NCI-H226 (cell line): ENCODE measurements at regions not wholly inside any gene's neighbourhood (a gene's known extent, or its start where the extent isn't known, plus 50 kb on each side); places are given as distances from the start of the nearest gene placed in this dataset.

Experiments used
- DNase-seq: peaks from one replicate; pipeline ENCODE4 v3.0.0-alpha.2; 2015

- DNase-seq = no peak
Measured at GRCh38 chr14:28666961-28667360, 99.6 kb upstream of the FOXG1 start.

- DNase-seq = no peak
Measured at GRCh38 chr14:28671425-28671824, 95.2 kb upstream of the FOXG1 start.

- no peak for DNase-seq
Measured at GRCh38 chr14:28673056-28673455, 93.5 kb upstream of the FOXG1 start.

- DNase-seq = no peak
Measured at GRCh38 chr14:28676479-28676878, 90.1 kb upstream of the FOXG1 start.

- no peak for DNase-seq
Measured at GRCh38 chr14:28677381-28677780, 89.2 kb upstream of the FOXG1 start.

- DNase-seq = no peak
Measured at GRCh38 chr14:28678887-28679286, 87.7 kb upstream of the FOXG1 start.

- no peak for DNase-seq
Measured at GRCh38 chr14:28681681-28682080, 84.9 kb upstream of the FOXG1 start.

GRCh38 chr14:28690029-28690692 is 76.4 kb upstream of the FOXG1 start:
- no peak for DNase-seq

GRCh38 chr14:28695109-28695508 is 71.5 kb upstream of the FOXG1 start:
- DNase-seq = no peak

GRCh38 chr14:28701733-28702132 is 64.9 kb upstream of the FOXG1 start:
- no peak for DNase-seq

GRCh38 chr14:28703482-28703881 is 63.1 kb upstream of the FOXG1 start:
- DNase-seq = no peak

GRCh38 chr14:28704153-28704552 is 62.4 kb upstream of the FOXG1 start:
- DNase-seq = no peak

GRCh38 chr14:28707814-28708213 is 58.8 kb upstream of the FOXG1 start:
- DNase-seq = no peak

- DNase-seq = no peak
Measured at GRCh38 chr14:28709571-28710305, 56.8 kb upstream of the FOXG1 start.
